Calu3 (cell line): ENCODE measurements at regions not wholly inside any gene's neighbourhood (a gene's known extent, or its start where the extent isn't known, plus 50 kb on each side); places are given as distances from the start of the nearest gene placed in this dataset.

Source experiments
- BruUV-seq: library from RNA; stranded (reverse); fragments of 400-500 nt; replicated peaks from 2 replicates; lab custom pipeline; 2021; lab: Mats Ljungman, UMichigan
- CTCF ChIA-PET: fragments of 300-600 bp; sonication (Branson Sonifier 250); formaldehyde crosslinking; loops from one replicate; lab custom pipeline; 2022; ENCODE audit warnings: antibody characterized with exemption; lab: Charles Lee
- DNase-seq: peaks from one replicate; pipeline ENCODE4 v3.0.0; 2022
- H3K27ac Mint-ChIP-seq: one replicate; pipeline ENCODE4 v1.8.0; 2022; ENCODE audit warnings: mixed read lengths; ENCODE audit not compliant: unreplicated experiment
- H3K27me3 Mint-ChIP-seq: one replicate; pipeline ENCODE4 v1.8.0; 2022; ENCODE audit warnings: mixed read lengths; ENCODE audit not compliant: unreplicated experiment
- H3K36me3 Mint-ChIP-seq: one replicate; pipeline ENCODE4 v1.8.0; 2022; ENCODE audit warnings: mild to moderate bottlenecking, moderate library complexity, mixed read lengths; ENCODE audit not compliant: insufficient read depth, unreplicated experiment
- H3K4me1 Mint-ChIP-seq: one replicate; pipeline ENCODE4 v1.8.0; 2022; ENCODE audit warnings: mild to moderate bottlenecking, low read depth, mixed read lengths; ENCODE audit not compliant: unreplicated experiment
- H3K4me3 Mint-ChIP-seq: one replicate; pipeline ENCODE4 v1.8.0; 2022; ENCODE audit warnings: mild to moderate bottlenecking, low read depth, moderate library complexity, mixed read lengths; ENCODE audit not compliant: unreplicated experiment
- H3K9me3 Mint-ChIP-seq: one replicate; pipeline ENCODE4 v1.8.0; 2022; ENCODE audit warnings: low read depth, mixed read lengths; ENCODE audit not compliant: unreplicated experiment
- intact Hi-C: fragments of 100-400 bp; cut with micrococcal nuclease; formaldehyde crosslinking; loops from one replicate; pipeline ENCODE4 v1.10.0; 2022; ENCODE audit not compliant: unreplicated experiment
- TF ChIP-seq, protein P1 (sequence below): fragments of 200-600 bp; IDR thresholded peaks from one replicate; pipeline ENCODE4 v1.8.0; 2022; ENCODE audit warnings: antibody characterized with exemption; ENCODE audit not compliant: unreplicated experiment

DNA sequence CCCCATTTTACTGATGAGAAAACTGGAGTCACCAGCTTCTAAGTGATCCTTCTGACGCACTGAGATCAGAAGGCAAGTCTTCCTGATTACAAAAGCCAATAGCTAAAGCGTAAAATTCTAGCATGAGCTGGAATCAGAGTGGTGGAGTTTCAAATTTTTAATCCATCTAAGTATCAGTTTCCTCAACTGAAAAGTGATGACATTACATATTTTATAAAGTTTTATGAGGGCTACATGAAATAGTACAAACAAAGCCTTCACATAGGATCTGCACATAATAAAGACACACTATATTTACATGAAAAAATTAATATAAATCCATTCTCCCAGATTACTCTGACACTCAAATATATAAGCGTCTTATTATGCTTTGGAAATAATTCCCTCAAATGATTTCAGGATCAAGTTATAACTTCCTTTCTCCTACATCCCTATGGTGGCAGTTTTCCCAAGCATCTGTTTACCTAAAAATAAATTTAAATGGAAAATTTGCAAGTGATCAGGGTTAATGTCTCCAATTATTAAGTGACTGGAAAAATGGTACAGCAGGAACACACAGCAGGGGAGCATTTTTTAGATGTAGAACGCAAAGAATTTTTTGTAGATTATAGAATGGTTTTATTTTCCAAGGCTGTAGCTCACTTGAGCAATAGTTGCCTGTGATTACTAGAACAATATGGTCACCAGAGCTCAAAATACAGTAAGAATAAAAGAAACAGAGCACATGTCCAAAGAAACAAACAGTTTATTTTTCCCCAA lies 490.4 kb upstream of the C1orf87 start:
- Mint-ChIP-seq H3K27me3 (no peaks in the 10 kb centered on the region), H3K9me3 (no peaks in the 10 kb centered on the region), H3K4me3 (no peak overlapping the region), H3K4me1 (peaks cover 18% of the 10 kb centered on the region), H3K36me3 (no peaks in the 10 kb centered on the region), H3K27ac (no peak overlapping the region)
- DNase-seq = no peak
- CTCF ChIA-PET = no interaction called here
- intact Hi-C loops = loop anchor here (5.0 to 10.0 kb wide), 3 partner anchors 171 to 478 kb away; no protein-coding TSS in a partner anchor
- no TSS peak for BruUV-seq
- TF ChIP-seq, protein P1, sequence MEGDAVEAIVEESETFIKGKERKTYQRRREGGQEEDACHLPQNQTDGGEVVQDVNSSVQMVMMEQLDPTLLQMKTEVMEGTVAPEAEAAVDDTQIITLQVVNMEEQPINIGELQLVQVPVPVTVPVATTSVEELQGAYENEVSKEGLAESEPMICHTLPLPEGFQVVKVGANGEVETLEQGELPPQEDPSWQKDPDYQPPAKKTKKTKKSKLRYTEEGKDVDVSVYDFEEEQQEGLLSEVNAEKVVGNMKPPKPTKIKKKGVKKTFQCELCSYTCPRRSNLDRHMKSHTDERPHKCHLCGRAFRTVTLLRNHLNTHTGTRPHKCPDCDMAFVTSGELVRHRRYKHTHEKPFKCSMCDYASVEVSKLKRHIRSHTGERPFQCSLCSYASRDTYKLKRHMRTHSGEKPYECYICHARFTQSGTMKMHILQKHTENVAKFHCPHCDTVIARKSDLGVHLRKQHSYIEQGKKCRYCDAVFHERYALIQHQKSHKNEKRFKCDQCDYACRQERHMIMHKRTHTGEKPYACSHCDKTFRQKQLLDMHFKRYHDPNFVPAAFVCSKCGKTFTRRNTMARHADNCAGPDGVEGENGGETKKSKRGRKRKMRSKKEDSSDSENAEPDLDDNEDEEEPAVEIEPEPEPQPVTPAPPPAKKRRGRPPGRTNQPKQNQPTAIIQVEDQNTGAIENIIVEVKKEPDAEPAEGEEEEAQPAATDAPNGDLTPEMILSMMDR = no peak

DNA sequence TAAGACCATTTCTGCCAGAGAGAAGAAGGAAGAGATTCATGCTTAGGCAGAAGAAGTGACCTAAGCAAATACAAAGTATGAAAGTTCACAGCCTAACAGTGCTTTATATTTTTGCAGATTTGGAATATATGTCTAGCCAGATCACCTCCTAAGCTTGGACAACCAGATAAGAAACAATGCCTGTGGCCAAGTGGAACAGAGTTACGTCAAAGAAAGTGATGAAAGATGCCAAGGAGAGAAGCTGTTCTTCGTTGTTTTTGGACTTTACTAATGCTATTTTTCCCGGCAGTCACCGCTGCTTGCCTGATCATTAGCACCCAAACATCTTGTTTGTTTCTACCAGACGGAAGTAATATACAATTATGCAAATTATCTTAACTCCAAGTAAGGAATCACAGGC lies 489.2 kb upstream of the C1orf87 start:
- Mint-ChIP-seq H3K9me3 (no peaks in the 10 kb centered on the region), H3K27me3 (no peaks in the 10 kb centered on the region), H3K4me3 (no peak overlapping the region), H3K36me3 (no peaks in the 10 kb centered on the region), H3K4me1 (peaks cover 11% of the 10 kb centered on the region), H3K27ac (no peak overlapping the region)
- no TSS peak for BruUV-seq
- CTCF ChIA-PET = no interaction called here
- TF ChIP-seq, protein P1 = no peak
- DNase-seq = no peak
- intact Hi-C loops = loop anchor here (5.0 to 10.0 kb wide), 3 partner anchors 172 to 480 kb away; no protein-coding TSS in a partner anchor

DNA sequence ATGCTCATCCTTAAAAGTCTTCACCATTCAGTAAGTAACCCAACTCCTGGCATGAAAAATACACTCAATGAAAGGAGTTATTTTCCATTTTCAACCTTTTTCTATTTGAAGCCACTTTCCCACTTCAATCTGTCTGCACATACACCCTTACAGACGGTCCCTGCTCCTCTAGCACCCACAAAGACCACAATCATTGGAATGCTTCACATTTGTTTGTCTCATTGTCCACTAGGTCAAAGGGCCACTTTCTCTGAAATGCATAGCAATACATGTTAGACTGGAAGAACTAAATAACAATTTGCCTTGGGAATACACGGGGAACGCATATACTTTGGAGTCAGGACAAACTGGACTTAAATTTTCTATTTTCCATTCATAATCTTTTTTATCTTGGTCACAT lies 487.1 kb upstream of the C1orf87 start:
- no TSS peak for BruUV-seq
- H3K27ac Mint-ChIP-seq = no peak overlapping the region
- H3K36me3 Mint-ChIP-seq = no peaks in the 10 kb centered on the region
- intact Hi-C loops = loop anchor here (5.0 to 10.0 kb wide), 3 partner anchors 174 to 482 kb away; no protein-coding TSS in a partner anchor
- no peaks in the 10 kb centered on the region for H3K4me1 Mint-ChIP-seq
- H3K27me3 Mint-ChIP-seq = no peaks in the 10 kb centered on the region
- CTCF ChIA-PET = interaction anchor here (0.7 kb wide), 1 partner anchor 333 kb away, joined by 3 read pairs; no protein-coding TSS in a partner anchor
- H3K9me3 Mint-ChIP-seq = no peaks in the 10 kb centered on the region
- TF ChIP-seq, protein P1 = no peak
- no peak for DNase-seq
- no peak overlapping the region for H3K4me3 Mint-ChIP-seq

DNA sequence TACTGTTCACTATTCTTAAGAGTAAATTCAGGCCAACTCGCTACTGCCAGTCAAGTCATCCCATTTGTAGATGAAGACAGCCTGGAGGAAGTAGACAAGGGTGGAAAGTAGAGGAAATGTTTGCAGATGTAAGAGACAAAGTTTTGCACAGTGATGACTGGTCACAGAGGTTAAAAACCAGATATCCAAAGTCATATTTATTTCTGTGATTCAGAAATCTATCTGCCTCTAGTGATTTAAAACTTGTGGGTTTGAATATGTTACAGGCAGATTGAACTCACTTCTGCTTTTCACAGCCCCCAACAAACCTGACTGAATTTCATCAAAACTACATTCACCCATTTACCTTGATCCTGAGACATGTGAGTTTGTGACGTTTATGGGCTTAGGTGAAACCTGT lies 484.7 kb upstream of the C1orf87 start:
- TF ChIP-seq, protein P1 = no peak
- CTCF ChIA-PET = no interaction called here

More for the DNA sequence above, 484.7 kb upstream of the C1orf87 start:
- no peak for DNase-seq
- Mint-ChIP-seq H3K4me1 (no peaks in the 10 kb centered on the region), H3K9me3 (no peaks in the 10 kb centered on the region), H3K36me3 (no peaks in the 10 kb centered on the region), H3K27ac (no peak overlapping the region), H3K27me3 (no peaks in the 10 kb centered on the region), H3K4me3 (no peak overlapping the region)
- no TSS peak for BruUV-seq
- intact Hi-C loops = no loop called here
